GM12878 (cell line): ENCODE measurements at regions not wholly inside any gene's neighbourhood (a gene's known extent, or its start where the extent isn't known, plus 50 kb on each side); places are given as distances from the start of the nearest gene placed in this dataset.

Experiments
- ATAC-seq: fragments of 200-7000 bp; cut with Tn5 transposase; 3 replicates; pipeline ENCODE4 v1.9.1; 2020; ENCODE audit warnings: mild to moderate bottlenecking, moderate library complexity
- BruUV-seq: library from RNA; stranded (reverse); fragments of 400-500 nt; replicated peaks from 2 replicates; lab custom pipeline; 2021; lab: Mats Ljungman, UMichigan
- CTCF ChIA-PET: fragments of 300-600 bp; sonication (Branson Sonifier 250); formaldehyde crosslinking; extraction: SDS; loops from one replicate; lab custom pipeline; 2021; ENCODE audit warnings: inconsistent platforms; lab: Yijun Ruan, JAX
- POLR2A ChIA-PET: fragments of 350-600 bp; formaldehyde crosslinking; extraction: SDS; loops from one replicate; lab custom pipeline; 2021; ENCODE audit warnings: inconsistent platforms; lab: Charles Lee
- RAD21 ChIA-PET: fragments of 300-600 bp; sonication (Branson Sonifier 250); formaldehyde crosslinking; loops from one replicate; lab custom pipeline; 2023; ENCODE audit warnings: antibody characterized with exemption; ENCODE audit not compliant: unreplicated experiment; lab: Charles Lee
- SMC1A ChIA-PET: fragments of 300-600 bp; sonication (Branson Sonifier 250); formaldehyde crosslinking; loops from one replicate; lab custom pipeline; 2023; ENCODE audit not compliant: unreplicated experiment, uncharacterized antibody; lab: Charles Lee
- DNase-seq: peaks from one replicate; pipeline ENCODE4 v3.0.0-alpha.2; 2011; ENCODE audit warnings: low read depth, low spot score
- FAIRE-seq: peaks from 3 replicates; lab custom pipeline; 2011; peaks lifted over from hg19 to GRCh38; lab: Jason Lieb, UNC
- H2AFZ ChIP-seq: 2 replicates; pipeline ENCODE4 v1.6.0; 2011; ENCODE audit warnings: low read depth, low read length, control low read depth; ENCODE audit not compliant: control insufficient read depth
- H3K27ac ChIP-seq: 2 replicates; pipeline ENCODE4 v1.5.1; 2011; ENCODE audit warnings: control low read depth; ENCODE audit not compliant: control insufficient read depth, insufficient read depth
- H3K27me3 ChIP-seq, 2 experiments: replicated peaks in 1 of 2; 2 replicates each; pipeline versions ENCODE4 v1.6.0 to v1.6.1; 2011; ENCODE audit warnings: low read length in 1 of 2; ENCODE audit not compliant: control insufficient read depth in 2 of 2, insufficient read depth in 2 of 2
- H3K36me3 ChIP-seq, 2 experiments: 2 replicates each; pipeline ENCODE4 v1.5.1; 2011; ENCODE audit warnings: low read length in 1 of 2; ENCODE audit not compliant: control insufficient read depth in 2 of 2, insufficient read depth in 2 of 2
- H3K4me1 ChIP-seq: 2 replicates; pipeline ENCODE4 v1.6.1; 2011; ENCODE audit warnings: mild to moderate bottlenecking, low read length, moderate library complexity, mixed read lengths; ENCODE audit not compliant: control insufficient read depth, insufficient read depth
- H3K4me2 ChIP-seq: 2 replicates; pipeline ENCODE4 v1.6.0; 2011; ENCODE audit warnings: control low read depth; ENCODE audit not compliant: control insufficient read depth, insufficient read depth
- H3K4me3 ChIP-seq: fragments of 200-600 bp; sonication (generic); 2 replicates; pipeline ENCODE4 v1.5.1; 2016
- H3K79me2 ChIP-seq: 2 replicates; pipeline ENCODE4 v1.6.0; 2011; ENCODE audit warnings: low read length; ENCODE audit not compliant: control insufficient read depth, insufficient read depth
- H3K9ac ChIP-seq: 2 replicates; pipeline ENCODE4 v1.8.0; 2011; ENCODE audit warnings: low read length, control low read depth, mixed read lengths; ENCODE audit not compliant: control insufficient read depth, insufficient read depth
- H3K9me3 ChIP-seq: replicated peaks from 3 replicates; pipeline ENCODE4 v1.5.1; 2011; ENCODE audit warnings: mild to moderate bottlenecking, low read length; ENCODE audit not compliant: control insufficient read depth, insufficient read depth
- H4K20me1 ChIP-seq: 2 replicates; pipeline ENCODE4 v1.6.0; 2011; ENCODE audit not compliant: control insufficient read depth, insufficient read depth
- ATF7 ChIP-seq: fragments of 450-650 bp; IDR thresholded peaks from 2 replicates; pipeline ENCODE4 v1.6.1; 2016; ENCODE audit warnings: low read depth, mild to moderate bottlenecking
- BACH1 ChIP-seq: fragments of 450-650 bp; IDR thresholded peaks from 2 replicates; pipeline ENCODE4 v1.6.1; 2017; ENCODE audit warnings: mild to moderate bottlenecking, borderline replicate concordance
- BRCA1 ChIP-seq: IDR thresholded peaks from 2 replicates; pipeline ENCODE4 v1.6.1; 2011; ENCODE audit warnings: low read depth, low read length, improper control_type of control experiment
- CHD2 ChIP-seq: IDR thresholded peaks from 2 replicates; pipeline ENCODE4 v1.6.1; 2011; ENCODE audit warnings: low read depth, low read length, improper control_type of control experiment, borderline replicate concordance
- HDAC2 ChIP-seq: fragments of 200-600 bp; sonication (generic); IDR thresholded peaks from 2 replicates; pipeline ENCODE4 v1.6.1; 2017
- IKZF1 ChIP-seq: fragments of 450-650 bp; conservative IDR thresholded peaks from 2 replicates; pipeline ENCODE4 v1.6.1; 2017; ENCODE audit warnings: antibody characterized with exemption, mild to moderate bottlenecking
- IRF3 ChIP-seq: fragments of 450-650 bp; IDR thresholded peaks from 2 replicates; pipeline ENCODE4 v1.6.1; 2014; ENCODE audit warnings: mild to moderate bottlenecking
- MEF2A ChIP-seq: IDR thresholded peaks from 2 replicates; pipeline ENCODE4 v1.6.1; 2011; ENCODE audit warnings: low read depth, mild to moderate bottlenecking, low read length, moderate library complexity; ENCODE audit not compliant: insufficient read depth
- MEF2B ChIP-seq: fragments of 450-650 bp; IDR thresholded peaks from 2 replicates; pipeline ENCODE4 v1.6.1; 2018; ENCODE audit warnings: mild to moderate bottlenecking, moderate library complexity; ENCODE audit not compliant: partially characterized antibody, poor library complexity, severe bottlenecking
- NBN ChIP-seq: fragments of 450-650 bp; IDR thresholded peaks from 2 replicates; pipeline ENCODE4 v1.6.1; 2016
- NR2F1 ChIP-seq: fragments of 450-650 bp; conservative IDR thresholded peaks from 2 replicates; pipeline ENCODE4 v1.6.1; 2017; ENCODE audit warnings: mild to moderate bottlenecking
- RCOR1 ChIP-seq: conservative IDR thresholded peaks from 2 replicates; pipeline ENCODE4 v1.6.1; 2012; ENCODE audit warnings: low read depth, low read length, improper control_type of control experiment
- RELB ChIP-seq: fragments of 450-650 bp; IDR thresholded peaks from 2 replicates; pipeline ENCODE4 v1.6.1; 2017; ENCODE audit warnings: low read depth, mild to moderate bottlenecking, moderate library complexity
- SUZ12 ChIP-seq: fragments of 200-600 bp; sonication (generic); IDR thresholded peaks from one replicate; pipeline ENCODE4 v1.6.1; 2018; ENCODE audit warnings: antibody characterized with exemption, mild to moderate bottlenecking; ENCODE audit not compliant: unreplicated experiment
- TCF12 ChIP-seq: IDR thresholded peaks from 2 replicates; pipeline ENCODE4 v1.6.1; 2011; ENCODE audit warnings: low read depth, mild to moderate bottlenecking, low read length
- ZBED1 ChIP-seq: IDR thresholded peaks from 2 replicates; pipeline ENCODE4 v1.6.1; 2016; ENCODE audit warnings: borderline replicate concordance
- ZNF622 ChIP-seq: fragments of 450-650 bp; IDR thresholded peaks from 2 replicates; pipeline ENCODE4 v1.6.1; 2017; ENCODE audit warnings: mild to moderate bottlenecking, inconsistent platforms
- ZSCAN29 ChIP-seq: fragments of 450-650 bp; IDR thresholded peaks from 2 replicates; pipeline ENCODE4 v1.6.1; 2017; ENCODE audit warnings: mild to moderate bottlenecking, moderate library complexity
- WGBS: methylation state at CpG from one replicate; pipeline ENCODE4 v1.1.6; 2016; ENCODE audit warnings: low lambda C conversion rate; ENCODE audit not compliant: insufficient replicate concordance, insufficient coverage; ENCODE audit errors: missing lambda C conversion rate; 5-methylcytosine and 5-hydroxymethylcytosine counted together
- in situ Hi-C: fragments of 300-500 bp; cut with MboI; formaldehyde crosslinking; loops from 9 replicates; pipeline ENCODE4 v1.14.3; 2018; ENCODE audit warnings: mixed read lengths
- intact Hi-C: fragments of 100-400 bp; cut with micrococcal nuclease; formaldehyde crosslinking; loops from one replicate; pipeline ENCODE4 v1.14.2; 2022; ENCODE audit not compliant: unreplicated experiment
- TF ChIP-seq, protein P1 (sequence below): IDR thresholded peaks from 2 replicates; pipeline ENCODE4 v1.6.1; 2011; ENCODE audit warnings: borderline replicate concordance, low read depth, mild to moderate bottlenecking, moderate library complexity, low read length; ENCODE audit not compliant: insufficient read depth, poor library complexity, severe bottlenecking
- TF ChIP-seq, protein P2 (sequence below): IDR thresholded peaks from 2 replicates; pipeline ENCODE4 v1.6.1; 2012; ENCODE audit warnings: low read depth, low read length, improper control_type of control experiment

GRCh38 chr4:16337936-16338335 is 111.7 kb upstream of the TAPT1 start (continued):
- no peak for TF ChIP-seq RELB
- no peak for TF ChIP-seq HDAC2
- TF ChIP-seq RCOR1 = no peak
- TF ChIP-seq, protein P1, sequence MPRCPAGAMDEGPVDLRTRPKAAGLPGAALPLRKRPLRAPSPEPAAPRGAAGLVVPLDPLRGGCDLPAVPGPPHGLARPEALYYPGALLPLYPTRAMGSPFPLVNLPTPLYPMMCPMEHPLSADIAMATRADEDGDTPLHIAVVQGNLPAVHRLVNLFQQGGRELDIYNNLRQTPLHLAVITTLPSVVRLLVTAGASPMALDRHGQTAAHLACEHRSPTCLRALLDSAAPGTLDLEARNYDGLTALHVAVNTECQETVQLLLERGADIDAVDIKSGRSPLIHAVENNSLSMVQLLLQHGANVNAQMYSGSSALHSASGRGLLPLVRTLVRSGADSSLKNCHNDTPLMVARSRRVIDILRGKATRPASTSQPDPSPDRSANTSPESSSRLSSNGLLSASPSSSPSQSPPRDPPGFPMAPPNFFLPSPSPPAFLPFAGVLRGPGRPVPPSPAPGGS = no peak
- no peak for TF ChIP-seq TCF12
- no peak for TF ChIP-seq IRF3
- no peak for TF ChIP-seq ZNF622
- no peak for TF ChIP-seq IKZF1

DNA sequence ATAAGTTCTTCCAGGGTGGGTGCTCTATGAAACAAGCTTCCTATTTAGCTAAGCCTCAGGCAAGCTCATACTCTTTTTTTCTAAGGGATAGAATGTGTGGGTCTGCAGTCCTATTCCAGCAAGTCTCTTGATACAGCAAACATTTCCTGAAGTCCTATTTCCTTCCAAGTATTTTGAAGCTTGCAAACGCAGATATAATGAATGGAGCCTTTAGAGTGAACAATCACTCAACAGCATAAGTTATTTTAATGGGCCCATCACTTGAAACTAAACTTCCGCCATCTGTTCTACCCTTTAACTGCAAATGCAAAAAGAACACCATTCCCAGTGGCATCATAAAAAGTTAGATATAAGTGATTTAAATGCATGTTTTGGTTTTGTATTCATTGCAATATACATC is 108.3 kb upstream of the TAPT1 start:
- FAIRE-seq (no peak), DNase-seq (no peak), ATAC-seq (no peak)
- no TSS peak for BruUV-seq
- Histone ChIP-seq H3K27me3 (no peaks in the 10 kb centered on the region), H3K36me3 (no peaks in the 10 kb centered on the region), H3K9me3 (no peaks in the 10 kb centered on the region), H3K79me2 (no peaks in the 10 kb centered on the region), H3K27ac (no peak overlapping the region), H3K4me3 (no peak overlapping the region), H3K9ac (no peak overlapping the region), H4K20me1 (no peaks in the 10 kb centered on the region), H3K4me1 (no peaks in the 10 kb centered on the region), H2AFZ (no peak overlapping the region), H3K4me2 (no peak overlapping the region)
- ChIA-PET POLR2A (no interaction called here), SMC1A (interaction anchor here (1.2 kb wide), 1 partner anchor 21 kb away, joined by 3 read pairs; no protein-coding TSS in a partner anchor), RAD21 (no interaction called here), CTCF (no interaction called here)
- in situ Hi-C loops (no loop called here), intact Hi-C loops (no loop called here)
- whole genome bisulfite sequencing = 45% methylated on average over 2 of the region's 2 CpGs
- TF ChIP-seq RCOR1 = no peak
- no peak for TF ChIP-seq SUZ12
- TF ChIP-seq ZBED1 = no peak
- no peak for TF ChIP-seq NR2F1
- TF ChIP-seq MEF2A = no peak
- TF ChIP-seq ATF7 = no peak
- TF ChIP-seq BRCA1 = no peak
- no peak for TF ChIP-seq CHD2
- TF ChIP-seq MEF2B = no peak
- TF ChIP-seq NBN = no peak
- TF ChIP-seq HDAC2 = no peak
- TF ChIP-seq BACH1 = no peak
- no peak for TF ChIP-seq ZSCAN29
- TF ChIP-seq, protein P2, sequence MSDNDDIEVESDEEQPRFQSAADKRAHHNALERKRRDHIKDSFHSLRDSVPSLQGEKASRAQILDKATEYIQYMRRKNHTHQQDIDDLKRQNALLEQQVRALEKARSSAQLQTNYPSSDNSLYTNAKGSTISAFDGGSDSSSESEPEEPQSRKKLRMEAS = no peak
